PC-9 (cell line): ENCODE measurements at regions not wholly inside any gene's neighbourhood (a gene's known extent, or its start where the extent isn't known, plus 50 kb on each side); places are given as distances from the start of the nearest gene placed in this dataset.

Source experiments
- BruUV-seq: library from RNA; stranded (reverse); fragments of 400-500 nt; replicated peaks from 2 replicates; lab custom pipeline; 2021; lab: Mats Ljungman, UMichigan
- CTCF ChIA-PET: fragments of 300-600 bp; sonication (Branson Sonifier 250); formaldehyde crosslinking; loops from one replicate; lab custom pipeline; 2022; ENCODE audit warnings: antibody characterized with exemption; lab: Charles Lee
- POLR2A ChIA-PET: fragments of 300-600 bp; sonication (Branson Sonifier 250); formaldehyde crosslinking; loops from one replicate; lab custom pipeline; 2022; ENCODE audit warnings: antibody characterized with exemption; ENCODE audit not compliant: unreplicated experiment; lab: Charles Lee
- DNase-seq, 2 experiments: peaks; one replicate each; pipeline versions ENCODE4 v3.0.0 to v3.0.0-alpha.2; 2015 to 2022; ENCODE audit warnings: mixed read lengths in 1 of 2
- H2AFZ ChIP-seq: fragments of 200-600 bp; sonication (generic); 2 replicates; pipeline ENCODE4 v1.8.1; 2017; ENCODE audit warnings: antibody characterized with exemption
- H3F3A ChIP-seq: fragments of 200-600 bp; sonication (generic); 2 replicates; pipeline ENCODE4 v1.8.1; 2017; ENCODE audit warnings: antibody characterized with exemption, mild to moderate bottlenecking, low read depth; ENCODE audit not compliant: insufficient read depth
- H3K27ac ChIP-seq: fragments of 200-600 bp; sonication (generic); 2 replicates; pipeline ENCODE4 v1.6.1; 2016; ENCODE audit warnings: mixed run types
- H3K27me3 ChIP-seq: fragments of 200-600 bp; sonication (generic); 2 replicates; pipeline ENCODE4 v1.6.1; 2016; ENCODE audit warnings: low read depth, mixed run types; ENCODE audit not compliant: insufficient read depth
- H3K36me3 ChIP-seq: fragments of 200-600 bp; sonication (generic); 2 replicates; pipeline ENCODE4 v1.6.1; 2016; ENCODE audit warnings: low read depth, mixed run types
- H3K4me1 ChIP-seq: fragments of 200-600 bp; sonication (generic); replicated peaks from 2 replicates; pipeline ENCODE4 v1.6.1; 2016; ENCODE audit warnings: mixed run types; ENCODE audit not compliant: insufficient read depth
- H3K4me2 ChIP-seq: fragments of 200-600 bp; sonication (generic); 2 replicates; pipeline ENCODE4 v1.6.1; 2017; ENCODE audit warnings: mixed run types
- H3K4me3 ChIP-seq: fragments of 200-600 bp; sonication (generic); 2 replicates; pipeline ENCODE4 v1.6.1; 2016; ENCODE audit warnings: mixed run types
- H3K79me2 ChIP-seq: fragments of 200-600 bp; sonication (generic); 2 replicates; pipeline ENCODE4 v1.6.1; 2017; ENCODE audit warnings: low read depth, mixed run types
- H3K9me2 ChIP-seq: fragments of 200-600 bp; sonication (generic); 2 replicates; pipeline ENCODE4 v1.8.1; 2017; ENCODE audit warnings: mild to moderate bottlenecking; ENCODE audit not compliant: insufficient read depth
- H3K9me3 ChIP-seq: fragments of 200-600 bp; sonication (generic); 2 replicates; pipeline ENCODE4 v1.8.1; 2016; ENCODE audit warnings: low read depth; ENCODE audit not compliant: insufficient read depth
- H4K20me1 ChIP-seq: fragments of 200-600 bp; sonication (generic); 2 replicates; pipeline ENCODE4 v1.8.1; 2017; ENCODE audit not compliant: insufficient read depth
- EZH2 ChIP-seq: fragments of 200-600 bp; sonication (generic); IDR thresholded peaks from 2 replicates; pipeline ENCODE4 v1.8.0; 2017; ENCODE audit warnings: antibody characterized with exemption, low read depth
- intact Hi-C: fragments of 100-400 bp; cut with micrococcal nuclease; formaldehyde crosslinking; loops from one replicate; pipeline ENCODE4 v1.10.0; 2022; ENCODE audit not compliant: unreplicated experiment
- TF ChIP-seq, protein P1 (sequence below): fragments of 200-600 bp; sonication (generic); conservative IDR thresholded peaks from 2 replicates; pipeline ENCODE4 v1.6.1; 2017; ENCODE audit warnings: mixed run types, antibody characterized with exemption, mild to moderate bottlenecking, moderate library complexity

DNA sequence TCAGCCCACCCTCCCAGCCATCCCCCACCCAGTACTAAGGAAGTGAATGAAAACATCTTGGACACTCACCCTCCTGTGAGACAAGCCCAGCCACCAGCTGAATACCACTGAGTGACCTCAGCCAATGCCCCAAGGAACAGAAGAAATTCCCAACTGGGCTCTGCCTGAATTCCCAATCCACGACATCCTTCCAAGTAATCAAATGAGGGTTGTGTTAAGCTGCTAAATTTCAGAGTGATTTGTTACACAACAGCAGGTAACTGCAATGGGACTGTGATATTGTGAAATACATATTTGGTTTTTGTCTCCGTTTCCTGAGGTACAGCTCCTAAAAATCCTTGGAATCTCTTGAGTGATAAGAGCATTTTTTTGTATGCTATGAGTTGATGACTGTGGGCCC is 578.7 kb upstream of the CDH11 start:
- H4K20me1 ChIP-seq = no peaks in the 10 kb centered on the region
- ChIA-PET POLR2A (no interaction called here), CTCF (no interaction called here)
- no TSS peak for BruUV-seq
- H3K4me2 ChIP-seq = no peak overlapping the region
- no peak overlapping the region for H2AFZ ChIP-seq
- H3K9me2 ChIP-seq = no peaks in the 10 kb centered on the region
- H3F3A ChIP-seq = no peaks in the 10 kb centered on the region
- no peaks in the 10 kb centered on the region for H3K36me3 ChIP-seq
- intact Hi-C loops = no loop called here
- H3K4me1 ChIP-seq = no peaks in the 10 kb centered on the region
- H3K27ac ChIP-seq = no peak overlapping the region
- peaks cover 29% of the 10 kb centered on the region for H3K27me3 ChIP-seq
- TF ChIP-seq EZH2 = no peak
- TF ChIP-seq, protein P1, sequence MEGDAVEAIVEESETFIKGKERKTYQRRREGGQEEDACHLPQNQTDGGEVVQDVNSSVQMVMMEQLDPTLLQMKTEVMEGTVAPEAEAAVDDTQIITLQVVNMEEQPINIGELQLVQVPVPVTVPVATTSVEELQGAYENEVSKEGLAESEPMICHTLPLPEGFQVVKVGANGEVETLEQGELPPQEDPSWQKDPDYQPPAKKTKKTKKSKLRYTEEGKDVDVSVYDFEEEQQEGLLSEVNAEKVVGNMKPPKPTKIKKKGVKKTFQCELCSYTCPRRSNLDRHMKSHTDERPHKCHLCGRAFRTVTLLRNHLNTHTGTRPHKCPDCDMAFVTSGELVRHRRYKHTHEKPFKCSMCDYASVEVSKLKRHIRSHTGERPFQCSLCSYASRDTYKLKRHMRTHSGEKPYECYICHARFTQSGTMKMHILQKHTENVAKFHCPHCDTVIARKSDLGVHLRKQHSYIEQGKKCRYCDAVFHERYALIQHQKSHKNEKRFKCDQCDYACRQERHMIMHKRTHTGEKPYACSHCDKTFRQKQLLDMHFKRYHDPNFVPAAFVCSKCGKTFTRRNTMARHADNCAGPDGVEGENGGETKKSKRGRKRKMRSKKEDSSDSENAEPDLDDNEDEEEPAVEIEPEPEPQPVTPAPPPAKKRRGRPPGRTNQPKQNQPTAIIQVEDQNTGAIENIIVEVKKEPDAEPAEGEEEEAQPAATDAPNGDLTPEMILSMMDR = no peak
- no peaks in the 10 kb centered on the region for H3K9me3 ChIP-seq
- no peak overlapping the region for H3K4me3 ChIP-seq
- H3K79me2 ChIP-seq = no peaks in the 10 kb centered on the region
- no peak for DNase-seq

DNA sequence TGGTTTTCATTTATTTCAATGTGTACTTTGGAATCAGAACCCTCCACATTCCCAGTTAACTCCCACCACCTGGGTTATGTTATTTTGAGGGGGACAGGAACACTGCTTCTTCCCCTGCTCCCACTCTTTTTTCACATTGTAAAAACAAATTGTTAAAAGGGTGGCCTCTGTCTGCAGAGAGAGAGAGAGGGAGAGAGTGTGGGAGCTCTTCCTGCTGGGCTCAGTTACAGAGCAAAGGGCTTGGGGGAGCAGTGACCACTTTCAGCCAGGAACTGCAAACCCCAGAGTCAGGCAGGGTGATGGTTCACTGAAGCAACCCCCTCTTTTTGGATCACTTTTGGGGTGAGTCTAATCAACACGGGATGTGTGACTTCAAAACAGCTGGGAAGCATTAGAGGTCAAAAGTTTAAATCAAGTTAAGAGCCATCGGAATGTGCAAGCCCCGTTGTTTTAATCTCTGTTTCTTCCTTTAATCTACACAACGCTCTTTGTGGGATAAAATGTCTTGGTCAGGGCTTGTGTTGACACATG is 577.0 kb upstream of the CDH11 start:
- H3F3A ChIP-seq = no peaks in the 10 kb centered on the region
- no peak overlapping the region for H3K27ac ChIP-seq
- no peak overlapping the region for H2AFZ ChIP-seq
- no peak overlapping the region for H3K4me2 ChIP-seq
- no peaks in the 10 kb centered on the region for H3K79me2 ChIP-seq
- H3K9me3 ChIP-seq = no peaks in the 10 kb centered on the region
- DNase-seq = no peak
- ChIA-PET POLR2A (no interaction called here), CTCF (no interaction called here)
- no peaks in the 10 kb centered on the region for H4K20me1 ChIP-seq
- H3K4me3 ChIP-seq = no peak overlapping the region
- TF ChIP-seq EZH2 = no peak
- TF ChIP-seq, protein P1 = no peak
- BruUV-seq = no TSS peak
- no peaks in the 10 kb centered on the region for H3K4me1 ChIP-seq
- no peaks in the 10 kb centered on the region for H3K9me2 ChIP-seq
- no peaks in the 10 kb centered on the region for H3K36me3 ChIP-seq
- intact Hi-C loops = no loop called here
- H3K27me3 ChIP-seq = peaks cover 23% of the 10 kb centered on the region

DNA sequence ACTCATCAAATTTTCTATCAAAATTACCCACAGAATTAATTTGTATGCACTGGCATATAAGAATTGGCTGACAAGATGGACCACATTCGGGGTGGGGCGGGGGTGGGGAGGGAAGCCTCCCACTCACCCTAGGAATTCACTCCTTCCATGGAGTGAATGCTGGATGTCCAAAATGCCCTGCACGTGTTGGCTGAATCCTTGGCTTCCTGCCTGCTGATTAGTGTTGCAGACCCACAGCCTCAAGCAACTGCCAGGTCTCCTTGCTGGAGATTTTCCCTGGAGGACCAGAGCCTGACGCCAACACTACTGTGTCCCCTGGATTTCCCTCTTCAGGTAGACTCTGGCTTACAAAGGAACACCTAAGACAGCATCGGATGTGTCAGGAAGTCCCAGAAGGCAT is 575.7 kb upstream of the CDH11 start:
- ChIA-PET CTCF (no interaction called here), POLR2A (no interaction called here)
- peaks cover 23% of the 10 kb centered on the region for H3K27me3 ChIP-seq
- H2AFZ ChIP-seq = no peak overlapping the region
- no peak for TF ChIP-seq EZH2
- TF ChIP-seq, protein P1 = no peak
- H3K9me2 ChIP-seq = no peaks in the 10 kb centered on the region
- no peak overlapping the region for H3K4me3 ChIP-seq
- H3K36me3 ChIP-seq = no peaks in the 10 kb centered on the region
- DNase-seq = no peak
- no peaks in the 10 kb centered on the region for H3K79me2 ChIP-seq
- no peak overlapping the region for H3K4me2 ChIP-seq
- H3K27ac ChIP-seq = no peak overlapping the region
- intact Hi-C loops = no loop called here
- no peaks in the 10 kb centered on the region for H3F3A ChIP-seq
- H4K20me1 ChIP-seq = no peaks in the 10 kb centered on the region
- no peaks in the 10 kb centered on the region for H3K4me1 ChIP-seq
- H3K9me3 ChIP-seq = no peaks in the 10 kb centered on the region
- BruUV-seq = no TSS peak
